ENCODE measurements at regions not wholly inside any gene's neighbourhood (a gene's known extent, or its start where the extent isn't known, plus 50 kb on each side); places are given as distances from the start of the nearest gene placed in this dataset.
A peak's percentile ranks its signal among the peaks of the same experiment; 100 is the strongest.

DNA sequence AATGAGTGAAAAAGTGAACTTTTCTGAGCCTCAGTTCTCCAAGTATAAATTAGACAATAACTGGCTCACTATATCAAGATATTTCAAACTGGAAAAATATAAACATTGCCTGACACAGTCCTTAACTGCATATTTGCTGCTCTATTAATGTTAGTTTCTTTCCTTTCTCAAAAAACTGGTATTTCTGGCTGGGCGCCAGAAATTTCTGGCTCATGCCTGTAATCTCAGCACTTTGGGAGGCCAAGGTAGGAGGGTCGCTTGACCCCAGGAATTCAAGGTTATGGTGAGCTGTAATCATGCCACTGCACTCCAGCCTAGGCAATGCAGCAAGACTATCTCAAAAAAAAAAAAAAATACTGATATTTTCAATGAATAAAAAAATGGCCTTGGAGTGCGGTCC is 227.0 kb downstream of the MAGEB17 start:
- Histone ChIP-seq H3K36me3 (ENCODE audit: control insufficient read depth, insufficient read depth, low read length) (no peaks in the 10 kb centered on the region), H3K27me3 (ENCODE audit: control insufficient read depth in 2 of 2, insufficient read depth in 2 of 2, low read length in 2 of 2) (no peaks in the 10 kb centered on the region), H3K79me2 (ENCODE audit: control insufficient read depth, insufficient read depth, low read length) (no peaks in the 10 kb centered on the region), H3K9ac (ENCODE audit: insufficient read depth in 1 of 2, low read depth in 2 of 2, low read length in 2 of 2) (no peak overlapping the region), H3K27ac (ENCODE audit: extremely low read depth, low read depth, low read length) (no peak overlapping the region), H3K9me3 (replicated peaks; ENCODE audit: control insufficient read depth, insufficient read depth, low read depth, low read length) (no peaks in the 10 kb centered on the region), H2AFZ (ENCODE audit: low read depth, low read length) (no peak overlapping the region), H4K20me1 (replicated peaks; ENCODE audit: control insufficient read depth, insufficient read depth, low read length) (no peaks in the 10 kb centered on the region), H3K4me2 (ENCODE audit: insufficient read depth, low read length) (no peak overlapping the region), H3K9me1 (ENCODE audit: control insufficient read depth, insufficient read depth, low read length) (no peaks in the 10 kb centered on the region), H3K4me3 (no peak overlapping the region), H3K4me1 (replicated peaks in 1 of 2; ENCODE audit: control insufficient read depth in 2 of 2, insufficient read depth in 2 of 2, low read length in 2 of 2) (no peaks in the 10 kb centered on the region)
- intact Hi-C loops (cut with micrococcal nuclease) = no loop called here
- CTCF ChIA-PET (ENCODE audit: low intra/inter-chr PET ratio) = no interaction called here
- BruUV-seq (replicated peaks) = no TSS peak
- TF ChIP-seq, protein P1, sequence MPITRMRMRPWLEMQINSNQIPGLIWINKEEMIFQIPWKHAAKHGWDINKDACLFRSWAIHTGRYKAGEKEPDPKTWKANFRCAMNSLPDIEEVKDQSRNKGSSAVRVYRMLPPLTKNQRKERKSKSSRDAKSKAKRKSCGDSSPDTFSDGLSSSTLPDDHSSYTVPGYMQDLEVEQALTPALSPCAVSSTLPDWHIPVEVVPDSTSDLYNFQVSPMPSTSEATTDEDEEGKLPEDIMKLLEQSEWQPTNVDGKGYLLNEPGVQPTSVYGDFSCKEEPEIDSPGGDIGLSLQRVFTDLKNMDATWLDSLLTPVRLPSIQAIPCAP (CRISPR knock-in tag; IDR thresholded peaks at IDR 0.05; ENCODE audit: borderline replicate concordance) = no peak
- TF ChIP-seq NFIC (IDR thresholded peaks at IDR 0.05) = peak; percentile 78
- TF ChIP-seq NFIX (CRISPR knock-in tag; IDR thresholded peaks at IDR 0.05; ENCODE audit: low read depth) = peak; percentile 27; the same call in 1 of the 2 replicates
- TF ChIP-seq SOX6 (IDR thresholded peaks at IDR 0.05) = no peak
- no peak for TF ChIP-seq CBFA2T2 (conservative IDR thresholded peaks at IDR 0.05)
- WGBS (ENCODE audit: insufficient coverage, low coverage, missing lambda C conversion rate) = 0% methylated on average over 3 of the region's 3 CpGs
- no peak for ATAC-seq
- in situ Hi-C loops (cut with MboI) = no loop called here
- POLR2A ChIA-PET = no interaction called here
- FAIRE-seq = no peak
- DNase-seq (ENCODE audit: extremely low read depth in 1 of 4, low spot score in 3 of 4) = no peak

DNA sequence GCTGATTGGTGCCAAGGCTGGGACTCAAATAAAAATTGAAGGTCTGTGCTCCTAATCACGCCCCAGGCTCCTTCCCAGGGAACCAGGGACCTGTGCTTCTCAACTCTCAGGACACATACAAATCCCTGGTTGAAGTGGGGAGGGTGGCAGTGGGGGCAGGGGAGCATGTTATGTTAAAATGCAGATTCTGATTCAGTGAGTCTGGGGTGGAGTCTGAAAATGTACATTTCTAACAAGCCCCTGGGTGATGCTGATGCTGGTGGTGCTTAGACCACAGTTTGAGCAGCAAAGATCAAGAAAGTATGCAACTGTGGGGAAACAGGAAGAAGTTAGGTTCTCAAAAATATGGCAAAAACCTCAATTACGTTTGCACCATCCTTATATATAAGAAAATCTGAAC is 236.5 kb downstream of the MAGEB17 start:
- 0% methylated on average over 2 of the region's 2 CpGs for WGBS (ENCODE audit: insufficient coverage, low coverage, missing lambda C conversion rate)
- H3K4me2 ChIP-seq (ENCODE audit: insufficient read depth, low read length) = no peak overlapping the region
- no peaks in the 10 kb centered on the region for H3K4me1 ChIP-seq (replicated peaks in 1 of 2; ENCODE audit: control insufficient read depth in 2 of 2, insufficient read depth in 2 of 2, low read length in 2 of 2)
- no peak overlapping the region for H3K9ac ChIP-seq (ENCODE audit: insufficient read depth in 1 of 2, low read depth in 2 of 2, low read length in 2 of 2)
- H3K4me3 ChIP-seq = no peak overlapping the region
- ATAC-seq (no peak), DNase-seq (ENCODE audit: extremely low read depth in 1 of 4, low spot score in 3 of 4) (no peak), FAIRE-seq (no peak)
- no peaks in the 10 kb centered on the region for H3K9me1 ChIP-seq (ENCODE audit: control insufficient read depth, insufficient read depth, low read length)
- H4K20me1 ChIP-seq (replicated peaks; ENCODE audit: control insufficient read depth, insufficient read depth, low read length) = no peaks in the 10 kb centered on the region
- no peaks in the 10 kb centered on the region for H3K79me2 ChIP-seq (ENCODE audit: control insufficient read depth, insufficient read depth, low read length)
- H3K9me3 ChIP-seq (replicated peaks; ENCODE audit: control insufficient read depth, insufficient read depth, low read depth, low read length) = no peaks in the 10 kb centered on the region
- no peak overlapping the region for H3K27ac ChIP-seq (ENCODE audit: extremely low read depth, low read depth, low read length)
- H3K36me3 ChIP-seq (ENCODE audit: control insufficient read depth, insufficient read depth, low read length) = no peaks in the 10 kb centered on the region
- in situ Hi-C loops (cut with MboI) = no loop called here
- intact Hi-C loops (cut with micrococcal nuclease) = no loop called here
- H3K27me3 ChIP-seq (ENCODE audit: control insufficient read depth in 2 of 2, insufficient read depth in 2 of 2, low read length in 2 of 2) = no peaks in the 10 kb centered on the region
- ChIA-PET POLR2A (no interaction called here), CTCF (ENCODE audit: low intra/inter-chr PET ratio) (no interaction called here)
- BruUV-seq (replicated peaks) = no TSS peak
- no peak overlapping the region for H2AFZ ChIP-seq (ENCODE audit: low read depth, low read length)
- no peak for TF ChIP-seq SIN3B (IDR thresholded peaks at IDR 0.05; ENCODE audit: low read depth)
- no peak for TF ChIP-seq ETV5 (CRISPR knock-in tag; IDR thresholded peaks at IDR 0.05; ENCODE audit: low read depth)
- no peak for TF ChIP-seq ZKSCAN3 (CRISPR knock-in tag; IDR thresholded peaks at IDR 0.05)
- no peak for TF ChIP-seq SMARCE1 (IDR thresholded peaks at IDR 0.05)
- no peak for TF ChIP-seq WHSC1 (IDR thresholded peaks at IDR 0.05; ENCODE audit: low read length)
- no peak for TF ChIP-seq TAF15 (IDR thresholded peaks at IDR 0.05; ENCODE audit: low read depth, low read length)
- TF ChIP-seq, protein P2, sequence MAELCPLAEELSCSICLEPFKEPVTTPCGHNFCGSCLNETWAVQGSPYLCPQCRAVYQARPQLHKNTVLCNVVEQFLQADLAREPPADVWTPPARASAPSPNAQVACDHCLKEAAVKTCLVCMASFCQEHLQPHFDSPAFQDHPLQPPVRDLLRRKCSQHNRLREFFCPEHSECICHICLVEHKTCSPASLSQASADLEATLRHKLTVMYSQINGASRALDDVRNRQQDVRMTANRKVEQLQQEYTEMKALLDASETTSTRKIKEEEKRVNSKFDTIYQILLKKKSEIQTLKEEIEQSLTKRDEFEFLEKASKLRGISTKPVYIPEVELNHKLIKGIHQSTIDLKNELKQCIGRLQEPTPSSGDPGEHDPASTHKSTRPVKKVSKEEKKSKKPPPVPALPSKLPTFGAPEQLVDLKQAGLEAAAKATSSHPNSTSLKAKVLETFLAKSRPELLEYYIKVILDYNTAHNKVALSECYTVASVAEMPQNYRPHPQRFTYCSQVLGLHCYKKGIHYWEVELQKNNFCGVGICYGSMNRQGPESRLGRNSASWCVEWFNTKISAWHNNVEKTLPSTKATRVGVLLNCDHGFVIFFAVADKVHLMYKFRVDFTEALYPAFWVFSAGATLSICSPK (IDR thresholded peaks at IDR 0.05; ENCODE audit: borderline replicate concordance) = no peak
- TF ChIP-seq, protein P3, sequence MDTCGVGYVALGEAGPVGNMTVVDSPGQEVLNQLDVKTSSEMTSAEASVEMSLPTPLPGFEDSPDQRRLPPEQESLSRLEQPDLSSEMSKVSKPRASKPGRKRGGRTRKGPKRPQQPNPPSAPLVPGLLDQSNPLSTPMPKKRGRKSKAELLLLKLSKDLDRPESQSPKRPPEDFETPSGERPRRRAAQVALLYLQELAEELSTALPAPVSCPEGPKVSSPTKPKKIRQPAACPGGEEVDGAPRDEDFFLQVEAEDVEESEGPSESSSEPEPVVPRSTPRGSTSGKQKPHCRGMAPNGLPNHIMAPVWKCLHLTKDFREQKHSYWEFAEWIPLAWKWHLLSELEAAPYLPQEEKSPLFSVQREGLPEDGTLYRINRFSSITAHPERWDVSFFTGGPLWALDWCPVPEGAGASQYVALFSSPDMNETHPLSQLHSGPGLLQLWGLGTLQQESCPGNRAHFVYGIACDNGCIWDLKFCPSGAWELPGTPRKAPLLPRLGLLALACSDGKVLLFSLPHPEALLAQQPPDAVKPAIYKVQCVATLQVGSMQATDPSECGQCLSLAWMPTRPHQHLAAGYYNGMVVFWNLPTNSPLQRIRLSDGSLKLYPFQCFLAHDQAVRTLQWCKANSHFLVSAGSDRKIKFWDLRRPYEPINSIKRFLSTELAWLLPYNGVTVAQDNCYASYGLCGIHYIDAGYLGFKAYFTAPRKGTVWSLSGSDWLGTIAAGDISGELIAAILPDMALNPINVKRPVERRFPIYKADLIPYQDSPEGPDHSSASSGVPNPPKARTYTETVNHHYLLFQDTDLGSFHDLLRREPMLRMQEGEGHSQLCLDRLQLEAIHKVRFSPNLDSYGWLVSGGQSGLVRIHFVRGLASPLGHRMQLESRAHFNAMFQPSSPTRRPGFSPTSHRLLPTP (IDR thresholded peaks at IDR 0.05; ENCODE audit: borderline replicate concordance, extremely low read depth, insufficient read length) = no peak
